ENCODE measurements at regions not wholly inside any gene's neighbourhood (a gene's known extent, or its start where the extent isn't known, plus 50 kb on each side); places are given as distances from the start of the nearest gene placed in this dataset.

- no peaks in the 10 kb centered on the region for H3K79me2 ChIP-seq (ENCODE audit: insufficient read depth, low read length)
- no peaks in the 10 kb centered on the region for H3K9me2 ChIP-seq (replicated peaks; ENCODE audit: low read depth, low read length)
- no peaks in the 10 kb centered on the region for H4K20me1 ChIP-seq (ENCODE audit: insufficient read depth, low read length, poor library complexity, severe bottlenecking)
- H3K9ac ChIP-seq (ENCODE audit: low read depth, low read length, poor library complexity, severe bottlenecking), result no peak overlapping the region
- no peak for TF ChIP-seq EZH2phosphoT487 (IDR thresholded peaks at IDR 0.05; ENCODE audit: borderline replicate concordance)
- no peak for TF ChIP-seq CTCF (conservative IDR thresholded peaks at IDR 0.05; ENCODE audit: low read length)
- H2AFZ ChIP-seq (ENCODE audit: low read length), result no peak overlapping the region
- no peaks in the 10 kb centered on the region for H3K27me3 ChIP-seq (ENCODE audit: insufficient read depth, low read length, poor library complexity, severe bottlenecking)
- no peaks in the 10 kb centered on the region for H3K4me1 ChIP-seq (ENCODE audit: insufficient read depth, low read length, poor library complexity, severe bottlenecking)
- no peak overlapping the region for H3K4me3 ChIP-seq (ENCODE audit: low read length, poor library complexity, severe bottlenecking)
- no peaks in the 10 kb centered on the region for H3F3A ChIP-seq (ENCODE audit: low read depth)
- no peaks in the 10 kb centered on the region; the same call in 1 of the 2 replicates for H3K9me3 ChIP-seq (ENCODE audit: insufficient read depth, low read depth, low read length)
- H3K36me3 ChIP-seq (ENCODE audit: insufficient read depth, low read length), result no peaks in the 10 kb centered on the region
- no peak overlapping the region for H3K4me2 ChIP-seq (ENCODE audit: low read depth, low read length, poor library complexity, severe bottlenecking)
Measured at GRCh38 chr9:119053070-119053469, 316.2 kb downstream of the BRINP1 start.

GRCh38 chr9:119060629-119061385 is 308.4 kb downstream of the BRINP1 start:
- H3K9ac ChIP-seq (ENCODE audit: low read depth, low read length, poor library complexity, severe bottlenecking), result no peak overlapping the region
- no peak overlapping the region for H2AFZ ChIP-seq (ENCODE audit: low read length)
- TF ChIP-seq EZH2phosphoT487 (IDR thresholded peaks at IDR 0.05; ENCODE audit: borderline replicate concordance), result no peak
- no peak for TF ChIP-seq CTCF (conservative IDR thresholded peaks at IDR 0.05; ENCODE audit: low read length)
- no peaks in the 10 kb centered on the region for H3F3A ChIP-seq (ENCODE audit: low read depth)
- H4K20me1 ChIP-seq (ENCODE audit: insufficient read depth, low read length, poor library complexity, severe bottlenecking), result no peaks in the 10 kb centered on the region
- H3K27me3 ChIP-seq (ENCODE audit: insufficient read depth, low read length, poor library complexity, severe bottlenecking), result no peaks in the 10 kb centered on the region
- H3K79me2 ChIP-seq (ENCODE audit: insufficient read depth, low read length), result no peaks in the 10 kb centered on the region
- H3K4me3 ChIP-seq (ENCODE audit: low read length, poor library complexity, severe bottlenecking), result no peak overlapping the region
- H3K9me2 ChIP-seq (replicated peaks; ENCODE audit: low read depth, low read length), result no peaks in the 10 kb centered on the region
- no peaks in the 10 kb centered on the region for H3K36me3 ChIP-seq (ENCODE audit: insufficient read depth, low read length)
- no peaks in the 10 kb centered on the region for H3K4me1 ChIP-seq (ENCODE audit: insufficient read depth, low read length, poor library complexity, severe bottlenecking)
- no peak overlapping the region for H3K4me2 ChIP-seq (ENCODE audit: low read depth, low read length, poor library complexity, severe bottlenecking)
- no peaks in the 10 kb centered on the region for H3K9me3 ChIP-seq (ENCODE audit: insufficient read depth, low read depth, low read length)

GRCh38 chr9:119071636-119072035 is 297.6 kb downstream of the BRINP1 start:
- H2AFZ ChIP-seq (ENCODE audit: low read length), result no peak overlapping the region
- no peak overlapping the region for H3K9ac ChIP-seq (ENCODE audit: low read depth, low read length, poor library complexity, severe bottlenecking)
- no peak overlapping the region for H3K4me3 ChIP-seq (ENCODE audit: low read length, poor library complexity, severe bottlenecking)
- H3K27me3 ChIP-seq (ENCODE audit: insufficient read depth, low read length, poor library complexity, severe bottlenecking), result peaks cover 5% of the 10 kb centered on the region
- TF ChIP-seq CTCF (conservative IDR thresholded peaks at IDR 0.05; ENCODE audit: low read length) (no peak), EZH2phosphoT487 (IDR thresholded peaks at IDR 0.05; ENCODE audit: borderline replicate concordance) (no peak)
- no peaks in the 10 kb centered on the region for H4K20me1 ChIP-seq (ENCODE audit: insufficient read depth, low read length, poor library complexity, severe bottlenecking)
- no peaks in the 10 kb centered on the region for H3K79me2 ChIP-seq (ENCODE audit: insufficient read depth, low read length)
- H3K4me2 ChIP-seq (ENCODE audit: low read depth, low read length, poor library complexity, severe bottlenecking), result no peak overlapping the region
- H3K36me3 ChIP-seq (ENCODE audit: insufficient read depth, low read length), result no peaks in the 10 kb centered on the region
- peaks cover 4% of the 10 kb centered on the region for H3K4me1 ChIP-seq (ENCODE audit: insufficient read depth, low read length, poor library complexity, severe bottlenecking)
- no peaks in the 10 kb centered on the region for H3F3A ChIP-seq (ENCODE audit: low read depth)
- no peaks in the 10 kb centered on the region for H3K9me2 ChIP-seq (replicated peaks; ENCODE audit: low read depth, low read length)
- no peaks in the 10 kb centered on the region for H3K9me3 ChIP-seq (ENCODE audit: insufficient read depth, low read depth, low read length)
